Activated T-helper 2 cell treated with anti-CD3 and anti-CD28 coated beads, Interferon-gamma antibody, Interleukin-2, Interleukin-4, amounts not matched to agents 10 μg/mL and 5 μg/mL and 100 μg/mL, durations not matched to agents 14 hours and 24 hours and 36 hours (primary cell): ENCODE measurements at regions not wholly inside any gene's neighbourhood (a gene's known extent, or its start where the extent isn't known, plus 50 kb on each side); places are given as distances from the start of the nearest gene placed in this dataset.

Source experiments
- DNase-seq: peaks from one replicate; pipeline ENCODE4 v3.0.0; 2021; ENCODE audit warnings: low spot score
- H3K27ac Mint-ChIP-seq: one replicate; pipeline ENCODE4 v1.8.0; 2021; ENCODE audit warnings: mixed read lengths
- H3K27me3 Mint-ChIP-seq: one replicate; pipeline ENCODE4 v1.8.0; 2021; ENCODE audit warnings: low read depth, mixed read lengths
- H3K36me3 Mint-ChIP-seq: one replicate; pipeline ENCODE4 v1.8.0; 2021; ENCODE audit warnings: low read depth, mixed read lengths
- H3K4me1 Mint-ChIP-seq: one replicate; pipeline ENCODE4 v1.8.0; 2021; ENCODE audit warnings: low read depth, mixed read lengths
- H3K4me3 Mint-ChIP-seq: one replicate; pipeline ENCODE4 v1.8.0; 2021; ENCODE audit warnings: low read depth, mild to moderate bottlenecking, moderate library complexity, mixed read lengths
- H3K9me3 Mint-ChIP-seq: one replicate; pipeline ENCODE4 v1.8.0; 2021; ENCODE audit warnings: mixed read lengths
- intact Hi-C: fragments of 100-400 bp; cut with micrococcal nuclease; formaldehyde crosslinking; loops from one replicate; pipeline ENCODE4 v1.15.1; 2023

DNA sequence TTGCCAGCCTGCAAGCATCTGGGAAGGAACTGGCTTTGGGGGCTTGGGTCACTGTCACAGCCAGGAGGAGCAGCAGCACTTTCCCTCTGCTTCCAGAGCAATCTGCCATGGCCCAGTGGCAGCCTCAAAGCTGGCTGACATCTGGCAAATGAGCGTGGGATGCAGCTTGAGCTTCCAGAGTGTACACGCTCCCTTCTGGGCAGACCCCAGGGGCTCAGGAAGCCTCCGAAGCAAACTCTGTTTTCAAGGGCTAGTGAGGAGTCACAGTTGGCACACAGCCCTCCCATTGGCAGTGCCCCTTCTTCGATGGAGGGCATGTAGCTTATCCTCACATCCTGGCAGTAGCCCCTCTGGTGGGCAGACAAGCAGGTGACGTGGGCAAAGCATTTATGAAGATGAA, 249.6 kb downstream of the ENGASE start:
- H3K9me3 Mint-ChIP-seq = no peaks in the 10 kb centered on the region
- intact Hi-C loops = no loop called here

DNA sequence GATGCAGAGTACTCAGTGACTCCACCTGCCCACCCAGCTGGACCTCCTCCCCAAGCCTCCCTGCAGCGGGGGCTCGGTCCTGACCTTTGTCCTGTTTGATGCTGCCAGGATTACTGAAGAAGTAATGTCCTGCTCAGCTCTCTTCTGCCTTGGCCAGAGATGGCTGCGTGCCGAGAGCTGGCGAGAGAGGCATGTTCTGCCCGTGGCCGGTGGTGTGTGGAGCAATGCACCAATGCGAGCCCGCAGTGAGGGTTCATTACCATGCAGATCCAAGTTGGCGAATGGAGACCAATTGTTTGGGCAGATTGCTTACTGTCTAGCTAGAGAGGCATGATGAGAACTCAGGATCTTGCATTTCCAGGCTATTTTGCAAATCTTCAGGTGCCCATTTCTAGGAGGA, 248.9 kb downstream of the ENGASE start:
- no peaks in the 10 kb centered on the region for H3K4me1 Mint-ChIP-seq
- no peak for DNase-seq
- H3K4me3 Mint-ChIP-seq = no peak overlapping the region
- intact Hi-C loops = no loop called here
- no peaks in the 10 kb centered on the region for H3K9me3 Mint-ChIP-seq
- H3K27ac Mint-ChIP-seq = no peak overlapping the region
- H3K36me3 Mint-ChIP-seq = no peaks in the 10 kb centered on the region
- H3K27me3 Mint-ChIP-seq = no peaks in the 10 kb centered on the region

More for the DNA sequence above, 249.6 kb downstream of the ENGASE start:
- no peak overlapping the region for H3K4me3 Mint-ChIP-seq
- H3K27ac Mint-ChIP-seq = no peak overlapping the region
- H3K36me3 Mint-ChIP-seq = no peaks in the 10 kb centered on the region
- H3K27me3 Mint-ChIP-seq = no peaks in the 10 kb centered on the region
- DNase-seq = no peak
- no peaks in the 10 kb centered on the region for H3K4me1 Mint-ChIP-seq

DNA sequence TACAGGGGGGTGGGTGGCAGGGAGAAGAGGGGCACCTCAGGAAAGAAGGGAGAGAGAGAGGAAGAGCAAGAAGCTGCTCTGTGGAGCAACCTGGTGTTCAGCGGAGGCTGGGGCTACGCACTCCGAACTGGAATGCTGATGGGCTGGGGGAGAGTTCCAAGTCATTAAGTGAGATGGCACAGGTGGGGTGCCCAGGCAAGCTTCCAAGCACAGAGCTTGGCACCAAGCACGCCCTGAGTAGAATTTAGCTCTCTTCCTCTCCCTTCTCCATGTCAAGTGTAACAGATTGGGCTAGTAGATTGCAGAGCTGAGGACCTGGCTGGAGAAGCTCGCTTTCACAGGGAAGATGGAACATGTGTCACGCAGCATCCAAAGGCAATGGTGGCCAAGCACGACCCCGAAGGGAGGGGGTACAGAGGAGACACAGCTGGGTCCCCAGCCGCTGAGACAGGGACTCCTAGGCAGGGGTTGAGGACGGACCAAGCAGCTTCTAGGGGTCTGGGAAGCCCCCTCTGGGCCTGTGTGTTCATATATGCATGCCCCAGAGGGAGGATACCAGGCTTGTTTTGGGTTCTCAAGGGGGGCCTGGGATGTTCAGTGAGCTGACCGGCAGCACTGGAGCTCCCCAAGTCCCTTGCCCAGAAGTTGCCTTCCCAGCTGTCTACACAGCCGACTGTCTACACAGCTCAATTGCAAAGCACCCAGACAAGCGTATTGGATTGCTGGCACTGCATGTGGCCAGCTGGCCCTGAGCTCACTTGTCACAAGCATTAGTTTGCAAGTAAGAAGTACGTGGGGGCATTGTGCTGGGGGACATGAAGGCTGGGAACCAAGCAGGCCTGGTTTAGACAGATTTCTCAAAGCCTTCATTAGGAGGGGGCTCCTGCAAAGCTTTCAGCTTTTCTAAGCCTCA, 247.8 kb downstream of the ENGASE start:
- Mint-ChIP-seq H3K27ac (no peak overlapping the region), H3K9me3 (no peaks in the 10 kb centered on the region), H3K36me3 (no peaks in the 10 kb centered on the region), H3K27me3 (no peaks in the 10 kb centered on the region), H3K4me1 (no peaks in the 10 kb centered on the region), H3K4me3 (no peak overlapping the region)
- no peak for DNase-seq
- intact Hi-C loops = no loop called here

DNA sequence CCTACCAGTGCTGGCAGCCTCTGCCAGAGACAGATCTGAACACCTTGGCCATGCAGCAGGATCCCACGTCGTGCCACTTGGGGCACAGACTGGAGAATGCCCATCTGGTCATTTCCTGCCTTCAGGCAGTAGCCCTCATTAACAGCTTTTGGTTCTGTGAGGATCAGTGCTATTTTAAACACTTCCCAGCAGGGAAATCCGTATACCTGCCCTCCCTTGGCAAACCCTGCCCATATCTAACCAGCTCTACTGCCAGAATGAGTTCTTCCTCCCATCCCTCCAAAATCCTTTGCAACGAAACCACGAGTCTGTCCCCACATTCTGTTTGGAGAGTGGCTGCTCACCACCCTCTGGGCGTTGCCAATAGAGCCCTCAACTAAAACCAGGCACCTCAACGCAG, 245.7 kb downstream of the ENGASE start:
- Mint-ChIP-seq H3K9me3 (no peaks in the 10 kb centered on the region), H3K4me1 (no peaks in the 10 kb centered on the region), H3K27ac (no peak overlapping the region), H3K36me3 (no peaks in the 10 kb centered on the region), H3K27me3 (peaks cover 6% of the 10 kb centered on the region), H3K4me3 (no peak overlapping the region)
- DNase-seq = no peak
- intact Hi-C loops = no loop called here

- intact Hi-C loops = no loop called here
- no peaks in the 10 kb centered on the region for H3K36me3 Mint-ChIP-seq
Measured at GRCh38 chr17:79317916-79318315, 243.3 kb downstream of the ENGASE start.

GRCh38 chr17:79316805-79317204, 242.2 kb downstream of the ENGASE start:
- H3K4me1 Mint-ChIP-seq = no peaks in the 10 kb centered on the region
- peaks cover 17% of the 10 kb centered on the region for H3K27me3 Mint-ChIP-seq
- no peaks in the 10 kb centered on the region for H3K36me3 Mint-ChIP-seq
- no peak overlapping the region for H3K27ac Mint-ChIP-seq
- H3K4me3 Mint-ChIP-seq = no peak overlapping the region
- no peaks in the 10 kb centered on the region for H3K9me3 Mint-ChIP-seq
- intact Hi-C loops = no loop called here
- DNase-seq = no peak

More at GRCh38 chr17:79317916-79318315, 243.3 kb downstream of the ENGASE start:
- peaks cover 17% of the 10 kb centered on the region for H3K27me3 Mint-ChIP-seq
- no peaks in the 10 kb centered on the region for H3K9me3 Mint-ChIP-seq
- no peak overlapping the region for H3K4me3 Mint-ChIP-seq
- no peak overlapping the region for H3K27ac Mint-ChIP-seq
- no peak for DNase-seq
- no peaks in the 10 kb centered on the region for H3K4me1 Mint-ChIP-seq

GRCh38 chr17:79315358-79316105, 240.9 kb downstream of the ENGASE start:
- H3K27ac Mint-ChIP-seq = no peak overlapping the region
- no peak overlapping the region for H3K4me3 Mint-ChIP-seq
- H3K27me3 Mint-ChIP-seq = peaks cover 17% of the 10 kb centered on the region
- DNase-seq = no peak
- intact Hi-C loops = no loop called here
- no peaks in the 10 kb centered on the region for H3K36me3 Mint-ChIP-seq
- H3K9me3 Mint-ChIP-seq = no peaks in the 10 kb centered on the region
- H3K4me1 Mint-ChIP-seq = no peaks in the 10 kb centered on the region

GRCh38 chr17:79314617-79315357, 240.2 kb downstream of the ENGASE start:
- intact Hi-C loops = no loop called here
- H3K4me1 Mint-ChIP-seq = no peaks in the 10 kb centered on the region
- H3K9me3 Mint-ChIP-seq = no peaks in the 10 kb centered on the region
- H3K36me3 Mint-ChIP-seq = no peaks in the 10 kb centered on the region
- no peak overlapping the region for H3K27ac Mint-ChIP-seq
- peaks cover 17% of the 10 kb centered on the region for H3K27me3 Mint-ChIP-seq
- DNase-seq = no peak
- H3K4me3 Mint-ChIP-seq = no peak overlapping the region

- Mint-ChIP-seq H3K4me1 (no peaks in the 10 kb centered on the region), H3K9me3 (no peaks in the 10 kb centered on the region), H3K27ac (no peak overlapping the region), H3K4me3 (no peak overlapping the region), H3K36me3 (no peaks in the 10 kb centered on the region), H3K27me3 (peaks cover 17% of the 10 kb centered on the region)
- intact Hi-C loops = no loop called here
- DNase-seq = no peak
Measured at GRCh38 chr17:79311373-79311772, 236.7 kb downstream of the ENGASE start.

DNA sequence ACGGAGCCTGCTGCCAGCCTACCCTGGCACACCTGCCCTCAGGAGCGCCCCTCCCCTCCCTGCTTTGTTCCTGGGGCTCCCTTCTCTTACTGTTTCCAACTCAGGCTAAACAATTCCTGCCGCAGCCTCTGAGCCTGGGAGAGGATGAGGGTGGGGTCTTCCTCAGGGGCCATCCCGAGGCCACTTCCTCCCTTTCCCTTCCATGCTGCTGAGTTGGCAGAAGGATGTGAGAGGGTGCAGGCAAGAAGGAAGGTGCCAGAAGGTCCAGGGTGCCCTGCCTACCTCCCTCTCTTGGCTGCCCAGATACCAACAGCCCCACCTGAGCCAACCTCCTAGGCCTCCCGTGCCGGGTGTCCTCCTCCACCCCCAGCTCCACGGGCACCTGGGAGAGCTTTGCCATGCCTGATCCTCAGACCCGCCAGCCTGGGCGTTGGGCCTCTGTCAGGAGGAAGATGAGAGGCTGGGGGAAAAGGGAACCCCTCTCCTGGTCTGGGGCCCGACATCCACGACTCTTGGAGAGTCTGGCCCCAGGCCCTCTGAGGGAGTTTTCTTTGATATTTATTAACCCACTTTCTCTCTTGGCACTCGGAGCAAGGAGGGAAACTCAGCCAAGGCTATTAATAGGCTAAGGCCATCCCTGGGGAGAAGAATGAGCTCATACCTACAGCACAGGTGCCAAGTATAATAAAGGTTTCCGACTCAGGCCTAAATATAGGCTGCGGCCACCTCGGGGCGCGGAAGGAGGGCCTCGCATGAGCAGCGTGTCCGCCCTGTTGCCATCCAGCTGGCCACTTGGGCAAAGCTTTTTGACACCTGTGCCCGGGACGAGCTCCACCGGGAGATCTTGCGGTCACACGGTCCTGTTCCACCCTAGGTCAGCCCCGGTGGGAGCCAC, 232.0 kb downstream of the ENGASE start:
- Mint-ChIP-seq H3K36me3 (no peaks in the 10 kb centered on the region), H3K27me3 (no peaks in the 10 kb centered on the region), H3K4me1 (no peaks in the 10 kb centered on the region), H3K27ac (no peak overlapping the region), H3K4me3 (no peak overlapping the region), H3K9me3 (no peaks in the 10 kb centered on the region)
- DNase-seq = no peak
- intact Hi-C loops = no loop called here

DNA sequence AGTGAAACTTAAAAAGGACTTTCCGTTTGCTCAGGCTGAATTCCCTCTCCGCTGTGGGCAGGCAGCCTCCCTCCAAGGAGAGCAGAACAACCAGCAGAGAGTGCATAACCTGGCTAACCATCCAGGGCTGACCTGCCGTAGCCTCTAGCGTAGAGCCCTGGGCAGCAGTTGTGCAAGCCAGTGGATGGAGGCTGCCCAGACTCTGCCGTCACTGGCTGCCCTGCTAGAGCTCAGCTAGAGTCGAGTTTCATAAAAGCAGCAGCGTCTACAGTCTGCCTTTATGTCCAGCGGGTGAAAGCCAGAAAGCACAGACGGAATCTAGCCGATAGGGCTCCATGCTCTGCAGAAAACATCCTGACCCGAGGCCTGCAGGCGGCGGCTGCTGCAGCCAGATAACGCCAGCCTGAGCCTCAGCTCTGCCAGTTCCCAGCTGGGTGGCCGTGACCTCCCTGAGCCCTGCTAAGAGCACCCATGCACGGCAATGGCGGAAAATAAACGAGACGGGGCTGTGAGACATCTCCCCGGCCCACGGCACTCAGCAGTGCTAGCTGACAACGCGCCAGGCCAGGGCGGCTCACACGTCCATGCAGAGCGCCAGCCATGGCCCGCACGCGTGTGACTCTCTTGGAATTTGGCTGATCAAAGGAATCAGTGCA, 231.3 kb downstream of the ENGASE start:
- no peaks in the 10 kb centered on the region for H3K4me1 Mint-ChIP-seq
- no peak for DNase-seq
- no peaks in the 10 kb centered on the region for H3K27me3 Mint-ChIP-seq
- H3K9me3 Mint-ChIP-seq = no peaks in the 10 kb centered on the region
- no peak overlapping the region for H3K4me3 Mint-ChIP-seq
- intact Hi-C loops = no loop called here
- H3K27ac Mint-ChIP-seq = no peak overlapping the region
- H3K36me3 Mint-ChIP-seq = no peaks in the 10 kb centered on the region

GRCh38 chr17:79305376-79305767, 230.7 kb downstream of the ENGASE start:
- DNase-seq = no peak
- intact Hi-C loops = no loop called here
- no peak overlapping the region for H3K4me3 Mint-ChIP-seq
- no peaks in the 10 kb centered on the region for H3K36me3 Mint-ChIP-seq
- H3K4me1 Mint-ChIP-seq = no peaks in the 10 kb centered on the region
- H3K27ac Mint-ChIP-seq = no peak overlapping the region
- no peaks in the 10 kb centered on the region for H3K9me3 Mint-ChIP-seq
- no peaks in the 10 kb centered on the region for H3K27me3 Mint-ChIP-seq
